Mesenchymal stem cell (in vitro differentiated cells and primary cell): ENCODE measurements at regions not wholly inside any gene's neighbourhood (a gene's known extent, or its start where the extent isn't known, plus 50 kb on each side); places are given as distances from the start of the nearest gene placed in this dataset.
A peak's percentile ranks its signal among the peaks of the same experiment; 100 is the strongest.

ENCODE experiments used
- DNase-seq: peaks from one replicate; pipeline ENCODE4 v3.0.0-alpha.2; 2013
- H2AFZ ChIP-seq: one replicate; pipeline ENCODE4 v1.6.1; 2013; ENCODE audit warnings: low read depth, mild to moderate bottlenecking, control low read depth, inconsistent platforms, low read length, moderate library complexity
- H2AK5ac ChIP-seq: 2 replicates; pipeline ENCODE4 v1.6.1; 2013; ENCODE audit warnings: low read length, moderate library complexity, mild to moderate bottlenecking, inconsistent platforms; ENCODE audit not compliant: severe bottlenecking
- H2BK120ac ChIP-seq: one replicate; pipeline ENCODE4 v1.6.1; 2013; ENCODE audit warnings: low read depth, mild to moderate bottlenecking, inconsistent platforms, low read length, moderate library complexity
- H2BK12ac ChIP-seq, 2 experiments: one replicate each; pipeline ENCODE4 v1.6.1; 2013; ENCODE audit warnings: inconsistent platforms in 2 of 2, low read length in 2 of 2, mild to moderate bottlenecking in 2 of 2, moderate library complexity in 2 of 2, control low read depth in 1 of 2
- H2BK15ac ChIP-seq: one replicate; pipeline ENCODE4 v1.6.1; 2013; ENCODE audit warnings: mild to moderate bottlenecking, low read depth, inconsistent platforms; ENCODE audit not compliant: poor library complexity, severe bottlenecking
- H2BK5ac ChIP-seq: 2 replicates; pipeline ENCODE4 v1.6.1; 2013; ENCODE audit warnings: low read depth, mild to moderate bottlenecking, low read length, control low read depth, inconsistent platforms; ENCODE audit not compliant: poor library complexity, severe bottlenecking
- H3K14ac ChIP-seq, 2 experiments: one replicate each; pipeline ENCODE4 v1.6.1; 2013; ENCODE audit warnings: inconsistent platforms in 2 of 2, low read length in 2 of 2, control low read depth in 1 of 2, mild to moderate bottlenecking in 1 of 2, moderate library complexity in 1 of 2
- H3K18ac ChIP-seq, 2 experiments: one replicate each; pipeline ENCODE4 v1.6.1; 2013; ENCODE audit warnings: inconsistent platforms in 2 of 2, low read length in 2 of 2, control low read depth in 1 of 2, low read depth in 1 of 2, mild to moderate bottlenecking in 1 of 2
- H3K23ac ChIP-seq, 2 experiments: one replicate each; pipeline ENCODE4 v1.6.1; 2013; ENCODE audit warnings: inconsistent platforms in 2 of 2, low read length in 2 of 2, mild to moderate bottlenecking in 2 of 2, moderate library complexity in 2 of 2, control low read depth in 1 of 2
- H3K27ac ChIP-seq: 2 replicates; pipeline ENCODE4 v1.5.1; 2013; ENCODE audit warnings: mild to moderate bottlenecking, moderate library complexity, low read length, control low read depth, inconsistent platforms; ENCODE audit not compliant: poor library complexity, severe bottlenecking
- H3K27me3 ChIP-seq, 2 experiments: 2 replicates each; pipeline versions ENCODE4 v1.6.1 to v1.7.0; 2013; ENCODE audit warnings: low read length in 2 of 2, mild to moderate bottlenecking in 2 of 2, moderate library complexity in 2 of 2, control low read depth in 1 of 2, inconsistent platforms in 1 of 2; ENCODE audit not compliant: control insufficient read depth in 1 of 2, insufficient read depth in 1 of 2
- H3K36me3 ChIP-seq, 2 experiments: 2 replicates each; pipeline versions ENCODE4 v1.6.1 to v1.7.0; 2013; ENCODE audit warnings: low read length in 2 of 2, control low read depth in 1 of 2, inconsistent platforms in 1 of 2, low read depth in 1 of 2, mild to moderate bottlenecking in 1 of 2; ENCODE audit not compliant: insufficient read depth in 2 of 2, control insufficient read depth in 1 of 2
- H3K4ac ChIP-seq, 2 experiments: one replicate each; pipeline ENCODE4 v1.6.1; 2013; ENCODE audit warnings: inconsistent platforms in 2 of 2, low read length in 2 of 2, mild to moderate bottlenecking in 2 of 2, moderate library complexity in 2 of 2, control low read depth in 1 of 2, low read depth in 1 of 2
- H3K4me1 ChIP-seq: 2 replicates; pipeline ENCODE4 v1.6.1; 2013; ENCODE audit warnings: low read depth, low read length, control low read depth; ENCODE audit not compliant: control insufficient read depth, insufficient read depth
- H3K4me2 ChIP-seq: 2 replicates; pipeline ENCODE4 v1.6.1; 2013; ENCODE audit warnings: low read length, mild to moderate bottlenecking, inconsistent platforms; ENCODE audit not compliant: poor library complexity, severe bottlenecking
- H3K4me3 ChIP-seq, 2 experiments: 2 replicates each; pipeline versions ENCODE4 v1.5.1 to v1.7.0; 2013; ENCODE audit warnings: low read length in 2 of 2, mild to moderate bottlenecking in 2 of 2, control low read depth in 1 of 2, low read depth in 1 of 2; ENCODE audit not compliant: insufficient read depth in 1 of 2
- H3K79me1 ChIP-seq: replicated peaks from 2 replicates; pipeline ENCODE4 v1.6.1; 2013; ENCODE audit warnings: mild to moderate bottlenecking, control low read depth, low read length, inconsistent platforms; ENCODE audit not compliant: poor library complexity, severe bottlenecking
- H3K9ac ChIP-seq: 2 replicates; pipeline ENCODE4 v1.7.0; 2013; ENCODE audit warnings: mild to moderate bottlenecking, low read length, moderate library complexity
- H3K9me3 ChIP-seq: 2 replicates; pipeline ENCODE4 v1.7.0; 2013; ENCODE audit warnings: mild to moderate bottlenecking, low read length; ENCODE audit not compliant: control insufficient read depth
- H4K8ac ChIP-seq: one replicate; pipeline ENCODE4 v1.6.1; 2013; ENCODE audit warnings: inconsistent platforms, mild to moderate bottlenecking, low read length, moderate library complexity
- H4K91ac ChIP-seq: one replicate; pipeline ENCODE4 v1.6.1; 2013; ENCODE audit warnings: mild to moderate bottlenecking, low read length, inconsistent platforms
- WGBS: methylation state at CpG from one replicate; pipeline ENCODE4 v1.1.7; 2013; ENCODE audit warnings: mixed read lengths; 5-methylcytosine and 5-hydroxymethylcytosine counted together

GRCh38 chr3:104584682-104585081 lies 782.0 kb upstream of the ALCAM start:
- no peaks in the 10 kb centered on the region for H3K27me3 ChIP-seq
- H3K18ac ChIP-seq, result no peak overlapping the region
- no peak overlapping the region for H3K23ac ChIP-seq
- no peak overlapping the region for H4K8ac ChIP-seq
- no peak overlapping the region for H3K4me3 ChIP-seq
- no peak overlapping the region for H2BK5ac ChIP-seq
- H3K4me2 ChIP-seq, result no peak overlapping the region
- H3K9me3 ChIP-seq, result no peaks in the 10 kb centered on the region
- peak; percentile 15 for DNase-seq
- H2AFZ ChIP-seq, result no peak overlapping the region
- H4K91ac ChIP-seq, result no peak overlapping the region
- H3K14ac ChIP-seq, result no peak overlapping the region
- no peak overlapping the region for H2AK5ac ChIP-seq
- WGBS, result 54% methylated on average over 5 of the region's 5 CpGs
- H3K36me3 ChIP-seq, result no peaks in the 10 kb centered on the region
- no peaks in the 10 kb centered on the region for H3K4me1 ChIP-seq
- H2BK120ac ChIP-seq, result no peak overlapping the region
- no peak overlapping the region for H3K9ac ChIP-seq
- H2BK12ac ChIP-seq, result no peak overlapping the region
- H3K27ac ChIP-seq, result no peak overlapping the region
- no peak overlapping the region for H3K4ac ChIP-seq
- no peak overlapping the region for H2BK15ac ChIP-seq
- H3K79me1 ChIP-seq, result no peaks in the 10 kb centered on the region

DNA sequence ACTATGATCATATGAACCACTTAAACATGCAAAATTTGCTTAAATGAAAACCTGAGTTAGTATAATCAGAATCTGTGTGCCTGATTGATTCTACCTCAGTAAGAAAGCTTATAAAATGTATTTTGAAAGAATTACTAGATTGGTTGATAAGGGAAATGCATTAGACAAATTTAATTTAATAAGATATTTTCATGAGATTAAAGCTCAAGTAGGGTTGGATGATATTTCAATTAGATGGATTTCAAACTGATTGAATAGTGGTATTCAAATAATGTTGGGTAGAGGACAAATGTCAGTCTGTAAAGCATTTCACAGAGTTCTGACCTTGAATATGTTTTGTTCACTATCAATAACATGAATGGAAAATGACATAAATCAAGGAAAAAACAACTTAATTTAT lies 780.4 kb upstream of the ALCAM start:
- H3K23ac ChIP-seq, result no peak overlapping the region
- H3K9me3 ChIP-seq, result no peaks in the 10 kb centered on the region
- H2BK15ac ChIP-seq, result no peak overlapping the region
- H2AFZ ChIP-seq, result no peak overlapping the region
- no peak overlapping the region for H2BK5ac ChIP-seq
- no peaks in the 10 kb centered on the region for H3K36me3 ChIP-seq
- H2BK12ac ChIP-seq, result no peak overlapping the region
- no peak overlapping the region for H4K8ac ChIP-seq
- no peak overlapping the region for H3K14ac ChIP-seq
- no peak overlapping the region for H2BK120ac ChIP-seq
- H3K4me3 ChIP-seq, result no peak overlapping the region
- no peaks in the 10 kb centered on the region for H3K79me1 ChIP-seq
- no peak overlapping the region for H3K27ac ChIP-seq
- H3K4me1 ChIP-seq, result no peaks in the 10 kb centered on the region
- DNase-seq, result no peak
- H3K4ac ChIP-seq, result no peak overlapping the region
- no peak overlapping the region for H3K18ac ChIP-seq
- H2AK5ac ChIP-seq, result no peak overlapping the region
- no peak overlapping the region for H4K91ac ChIP-seq
- H3K4me2 ChIP-seq, result no peak overlapping the region
- no peak overlapping the region for H3K9ac ChIP-seq
- no peaks in the 10 kb centered on the region for H3K27me3 ChIP-seq

DNA sequence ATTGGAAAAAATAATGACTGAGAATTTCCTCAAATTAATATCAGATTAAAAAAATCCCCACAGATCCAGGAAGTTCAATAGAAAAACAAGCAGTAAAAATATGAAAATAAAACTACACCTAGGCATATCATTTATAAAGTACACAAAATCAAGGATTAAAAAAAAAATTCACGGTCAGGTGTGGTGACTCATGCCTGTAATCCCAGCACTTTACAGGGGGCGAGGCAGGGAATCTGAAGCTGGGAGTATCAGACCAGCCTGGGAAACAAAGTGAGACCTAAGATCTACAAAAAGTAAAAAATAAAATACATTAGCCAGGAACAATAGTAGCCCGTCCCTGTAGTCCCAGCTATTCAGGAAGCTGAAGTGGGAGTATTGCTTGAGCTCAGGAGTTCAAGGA lies 778.3 kb upstream of the ALCAM start:
- Histone ChIP-seq H3K27me3 (no peaks in the 10 kb centered on the region), H3K9me3 (no peaks in the 10 kb centered on the region), H3K4me1 (no peaks in the 10 kb centered on the region), H2BK15ac (no peak overlapping the region), H3K9ac (no peak overlapping the region), H3K79me1 (no peaks in the 10 kb centered on the region), H3K4me3 (no peak overlapping the region), H2AFZ (no peak overlapping the region), H3K14ac (no peak overlapping the region), H3K18ac (no peak overlapping the region), H2BK12ac (no peak overlapping the region), H2BK120ac (no peak overlapping the region), H2AK5ac (no peak overlapping the region), H3K23ac (no peak overlapping the region), H4K8ac (no peak overlapping the region), H4K91ac (no peak overlapping the region), H3K4ac (no peak overlapping the region), H3K36me3 (no peaks in the 10 kb centered on the region), H3K4me2 (no peak overlapping the region), H2BK5ac (no peak overlapping the region), H3K27ac (no peak overlapping the region)
- no peak for DNase-seq
- 93% methylated on average over 3 of the region's 3 CpGs for WGBS

GRCh38 chr3:104591776-104592175 lies 774.9 kb upstream of the ALCAM start:
- Histone ChIP-seq H2BK5ac (no peak overlapping the region), H2BK12ac (no peak overlapping the region), H4K91ac (no peak overlapping the region), H3K79me1 (no peaks in the 10 kb centered on the region), H3K27me3 (no peaks in the 10 kb centered on the region), H3K23ac (no peak overlapping the region), H3K4me2 (no peak overlapping the region), H3K27ac (no peak overlapping the region), H3K4me3 (no peak overlapping the region), H2AFZ (no peak overlapping the region), H3K18ac (no peak overlapping the region), H3K4me1 (no peaks in the 10 kb centered on the region), H3K14ac (no peak overlapping the region), H3K4ac (no peak overlapping the region), H3K9ac (no peak overlapping the region), H2BK15ac (no peak overlapping the region), H4K8ac (no peak overlapping the region), H2AK5ac (no peak overlapping the region), H3K9me3 (no peaks in the 10 kb centered on the region), H3K36me3 (no peaks in the 10 kb centered on the region), H2BK120ac (no peak overlapping the region)
- WGBS, result 90% methylated on average over 2 of the region's 3 CpGs
- no peak for DNase-seq
